ENCODE measurements at regions not wholly inside any gene's neighbourhood (a gene's known extent, or its start where the extent isn't known, plus 50 kb on each side); places are given as distances from the start of the nearest gene placed in this dataset.
"Not testable (repeated sequence)": the region's sequence is repeated elsewhere in the genome, so short reads cannot be mapped to it uniquely, and the experiment has no call there.

DNA sequence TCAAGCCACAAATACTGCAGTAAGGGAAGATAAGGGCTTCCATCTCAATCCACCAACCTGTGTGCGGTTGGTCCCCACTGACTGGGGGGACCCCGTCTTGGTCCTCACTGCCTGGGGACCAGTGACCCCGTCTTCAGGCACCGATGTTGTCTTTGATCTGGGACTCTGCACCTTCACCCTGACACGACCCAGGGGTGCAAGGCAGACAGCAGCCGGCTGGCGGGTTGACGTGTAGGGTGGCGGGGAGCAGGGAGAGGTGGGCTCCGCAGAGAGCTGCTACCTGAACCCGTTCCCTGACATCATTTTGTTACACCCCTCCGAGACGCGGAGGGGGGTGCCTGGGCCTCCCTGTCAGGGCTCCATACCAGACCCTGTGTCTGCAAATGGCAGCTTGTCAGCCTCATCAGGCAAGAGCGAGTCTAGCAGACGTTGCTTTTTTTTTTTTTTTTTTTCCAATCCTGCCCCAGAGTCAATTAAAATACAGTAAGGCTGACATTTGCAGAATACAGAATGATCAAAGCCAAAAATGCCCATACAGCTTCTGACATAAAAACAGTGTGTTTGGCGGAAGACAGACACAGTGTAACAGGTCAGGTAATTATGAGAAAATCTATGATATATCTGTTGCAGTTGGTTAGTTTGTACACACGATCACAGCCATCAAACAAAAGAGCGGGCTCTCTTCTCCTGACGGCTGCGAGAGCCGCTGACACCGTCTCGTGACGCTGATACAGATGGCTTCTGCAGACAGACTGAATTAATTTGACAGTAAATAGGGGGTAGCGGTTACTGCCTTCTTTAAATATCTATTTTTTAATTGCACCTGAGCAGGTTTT is 118.6 kb downstream of the CRLF2 start:
- TF ChIP-seq, protein P1, sequence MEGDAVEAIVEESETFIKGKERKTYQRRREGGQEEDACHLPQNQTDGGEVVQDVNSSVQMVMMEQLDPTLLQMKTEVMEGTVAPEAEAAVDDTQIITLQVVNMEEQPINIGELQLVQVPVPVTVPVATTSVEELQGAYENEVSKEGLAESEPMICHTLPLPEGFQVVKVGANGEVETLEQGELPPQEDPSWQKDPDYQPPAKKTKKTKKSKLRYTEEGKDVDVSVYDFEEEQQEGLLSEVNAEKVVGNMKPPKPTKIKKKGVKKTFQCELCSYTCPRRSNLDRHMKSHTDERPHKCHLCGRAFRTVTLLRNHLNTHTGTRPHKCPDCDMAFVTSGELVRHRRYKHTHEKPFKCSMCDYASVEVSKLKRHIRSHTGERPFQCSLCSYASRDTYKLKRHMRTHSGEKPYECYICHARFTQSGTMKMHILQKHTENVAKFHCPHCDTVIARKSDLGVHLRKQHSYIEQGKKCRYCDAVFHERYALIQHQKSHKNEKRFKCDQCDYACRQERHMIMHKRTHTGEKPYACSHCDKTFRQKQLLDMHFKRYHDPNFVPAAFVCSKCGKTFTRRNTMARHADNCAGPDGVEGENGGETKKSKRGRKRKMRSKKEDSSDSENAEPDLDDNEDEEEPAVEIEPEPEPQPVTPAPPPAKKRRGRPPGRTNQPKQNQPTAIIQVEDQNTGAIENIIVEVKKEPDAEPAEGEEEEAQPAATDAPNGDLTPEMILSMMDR (IDR thresholded peaks at IDR 0.05; ENCODE audit: low read depth, low read length), result no peak
- no peaks in the 10 kb centered on the region for H3K9me3 ChIP-seq
- no peak for DNase-seq

DNA sequence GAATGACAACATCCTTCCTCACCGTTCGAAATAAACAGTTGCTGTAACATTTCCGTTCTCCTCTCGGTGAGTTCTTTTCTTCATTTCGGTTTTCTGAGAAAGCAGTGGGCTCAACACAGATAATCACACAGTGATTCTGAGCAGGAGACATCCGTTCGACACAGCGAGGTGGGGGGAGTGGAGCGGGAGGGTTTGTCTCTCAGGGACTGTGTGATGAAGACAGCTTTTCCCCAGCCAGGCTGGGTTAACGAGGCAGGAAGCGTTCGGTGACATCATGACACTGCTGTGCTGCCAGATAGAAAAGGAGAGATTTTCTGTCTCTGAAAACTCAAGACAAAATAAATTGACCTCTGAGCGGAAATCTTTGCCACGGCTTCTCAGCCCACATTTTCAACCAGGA is 119.3 kb downstream of the CRLF2 start:
- H3K4me3 ChIP-seq (ENCODE audit: low read depth, low read length), result no peak overlapping the region
- H3K4me1 ChIP-seq, result no peaks in the 10 kb centered on the region
- TF ChIP-seq, protein P1 (IDR thresholded peaks at IDR 0.05; ENCODE audit: low read depth, low read length), result no peak
- no peaks in the 10 kb centered on the region for H3K27me3 ChIP-seq
- H3K9me3 ChIP-seq, result no peaks in the 10 kb centered on the region
- H3K36me3 ChIP-seq, result no peaks in the 10 kb centered on the region
- no peak for DNase-seq

More for the DNA sequence above, 118.6 kb downstream of the CRLF2 start:
- no peaks in the 10 kb centered on the region for H3K36me3 ChIP-seq
- H3K27me3 ChIP-seq, result no peaks in the 10 kb centered on the region
- no peak overlapping the region for H3K4me3 ChIP-seq (ENCODE audit: low read depth, low read length)
- no peaks in the 10 kb centered on the region for H3K4me1 ChIP-seq

DNA sequence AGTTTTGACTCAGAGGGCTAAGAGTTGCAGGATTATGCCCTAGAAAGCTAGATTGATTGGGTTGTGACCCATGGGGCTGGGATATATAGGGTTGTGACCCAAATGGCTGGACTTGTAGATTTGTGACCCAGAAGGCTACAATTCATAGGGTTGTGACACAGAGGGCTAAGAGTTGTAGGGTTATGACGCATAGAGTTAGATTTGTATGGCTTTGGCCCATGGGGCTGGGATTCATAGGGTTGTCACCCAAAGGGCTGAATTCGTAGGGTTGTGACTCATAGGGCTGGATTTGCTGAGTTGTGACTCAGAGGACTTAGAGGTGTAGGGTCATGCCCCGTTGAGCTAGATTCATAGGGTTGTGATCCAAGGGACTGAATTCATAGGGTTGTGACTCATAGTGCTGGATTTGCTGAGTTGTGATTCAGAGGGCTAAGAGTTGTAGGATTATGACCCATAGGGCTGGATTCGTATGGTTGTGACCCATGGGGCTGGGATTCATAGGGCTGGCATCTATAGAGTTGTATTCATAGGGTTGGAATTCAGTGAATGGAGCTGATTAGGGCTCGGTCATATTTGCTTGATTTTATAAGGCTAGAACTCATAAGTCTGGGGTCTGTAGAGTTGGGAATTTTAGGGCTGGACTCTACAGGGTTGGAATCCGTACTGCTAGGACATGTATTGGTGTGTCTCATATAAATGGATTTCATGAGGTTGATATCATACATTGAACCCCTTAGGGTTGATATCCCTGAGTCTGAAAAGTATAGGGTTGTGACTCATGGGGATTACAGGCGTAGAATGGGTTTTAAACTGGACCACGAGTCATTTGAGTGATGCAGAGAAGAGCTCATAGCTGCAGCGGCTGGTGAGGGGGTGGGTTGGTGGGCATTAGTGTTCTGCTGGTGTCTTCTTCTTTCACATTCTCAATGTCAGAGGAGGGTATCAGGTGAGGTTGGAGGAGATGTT is 125.7 kb downstream of the CRLF2 start:
- Histone ChIP-seq H3K36me3 (no peaks in the 10 kb centered on the region), H3K4me1 (no peaks in the 10 kb centered on the region), H3K9me3 (no peaks in the 10 kb centered on the region), H3K4me3 (ENCODE audit: low read depth, low read length) (no peak overlapping the region), H3K27me3 (no peaks in the 10 kb centered on the region)
- DNase-seq, result no peak
- TF ChIP-seq, protein P1 (IDR thresholded peaks at IDR 0.05; ENCODE audit: low read depth, low read length), result no peak

DNA sequence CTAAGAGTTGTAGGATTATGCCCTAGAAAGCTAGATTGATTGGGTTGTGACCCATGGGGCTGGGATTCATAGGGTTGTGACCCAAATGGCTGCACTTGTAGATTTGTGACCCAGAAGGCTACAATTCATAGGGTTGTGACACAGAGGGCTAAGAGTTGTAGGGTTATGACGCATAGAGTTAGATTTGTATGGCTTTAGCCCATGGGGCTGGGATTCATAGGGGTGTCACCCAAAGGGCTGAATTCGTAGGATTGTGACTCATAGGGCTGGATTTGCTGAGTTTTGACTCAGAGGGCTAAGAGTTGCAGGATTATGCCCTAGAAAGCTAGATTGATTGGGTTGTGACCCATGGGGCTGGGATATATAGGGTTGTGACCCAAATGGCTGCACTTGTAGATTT is 126.6 kb downstream of the CRLF2 start:
- not testable (repeated sequence) for H3K9me3 ChIP-seq; H3K4me3 ChIP-seq (ENCODE audit: low read depth, low read length); DNase-seq; H3K27me3 ChIP-seq; H3K4me1 ChIP-seq; H3K36me3 ChIP-seq

DNA sequence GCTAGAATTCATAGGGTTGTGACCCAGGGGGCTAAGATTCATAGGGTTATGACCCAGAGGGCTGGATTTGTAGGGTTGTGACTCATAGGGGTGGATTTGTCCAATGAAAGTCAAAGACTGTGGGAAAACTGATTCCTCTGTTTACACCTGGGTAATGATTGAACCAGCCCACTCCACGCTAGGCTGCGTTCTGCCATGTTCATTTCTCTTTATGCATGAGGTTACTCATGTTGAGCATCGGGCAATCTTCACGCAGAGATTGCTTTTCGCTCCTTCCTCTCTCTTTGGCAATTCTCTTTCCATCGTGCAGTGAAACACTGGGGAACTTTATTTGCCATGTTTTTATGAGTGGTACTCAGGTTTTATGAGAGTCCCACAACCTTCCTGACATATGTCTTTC is 127.8 kb downstream of the CRLF2 start:
- Histone ChIP-seq H3K4me1 (no peaks in the 10 kb centered on the region), H3K36me3 (no peaks in the 10 kb centered on the region), H3K9me3 (no peaks in the 10 kb centered on the region), H3K27me3 (no peaks in the 10 kb centered on the region), H3K4me3 (ENCODE audit: low read depth, low read length) (no peak overlapping the region)
- no peak for DNase-seq
- TF ChIP-seq, protein P1 (IDR thresholded peaks at IDR 0.05; ENCODE audit: low read depth, low read length), result no peak

DNA sequence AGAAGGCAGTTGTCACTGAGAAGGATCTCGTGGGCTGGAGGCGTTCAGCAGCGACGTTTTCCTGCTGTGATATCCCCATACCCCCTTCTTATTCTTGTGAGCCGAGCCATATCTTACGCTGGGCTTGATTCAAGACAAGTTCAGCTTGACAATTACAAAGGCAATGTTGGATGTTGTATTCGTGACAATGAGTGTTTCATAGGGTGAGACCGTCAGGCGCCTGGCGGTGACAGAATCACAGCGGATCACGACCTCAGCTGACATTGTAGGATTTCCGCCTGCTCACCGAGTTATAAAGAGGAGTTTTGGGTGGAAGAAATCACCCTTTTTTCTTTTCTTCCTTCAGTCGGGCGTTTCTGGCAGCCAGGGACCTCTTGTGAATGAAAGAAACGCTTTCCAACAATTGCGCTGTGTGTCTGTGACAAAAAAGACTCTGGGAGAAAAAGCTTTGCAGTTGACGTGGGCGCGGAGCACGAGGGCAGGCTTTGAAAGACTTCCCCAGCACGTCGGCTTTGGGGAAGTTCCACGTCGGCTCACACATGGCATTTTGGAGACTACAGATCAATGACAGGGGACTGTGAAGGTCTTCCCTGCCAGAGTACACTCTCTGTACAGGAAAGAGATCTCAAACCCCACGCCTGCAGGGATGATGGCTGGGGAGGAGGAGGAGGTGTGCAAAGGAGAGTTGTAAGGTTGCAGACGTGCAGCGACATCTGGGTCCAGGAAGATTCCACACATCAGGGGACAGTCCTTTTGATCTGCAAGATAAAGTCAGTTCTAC is 135.4 kb downstream of the CRLF2 start:
- H3K4me1 ChIP-seq, result no peaks in the 10 kb centered on the region
- TF ChIP-seq, protein P1 (IDR thresholded peaks at IDR 0.05; ENCODE audit: low read depth, low read length), result no peak
- H3K9me3 ChIP-seq, result no peaks in the 10 kb centered on the region
- no peak overlapping the region for H3K4me3 ChIP-seq (ENCODE audit: low read depth, low read length)
- no peak for DNase-seq
- H3K36me3 ChIP-seq, result no peaks in the 10 kb centered on the region
- H3K27me3 ChIP-seq, result no peaks in the 10 kb centered on the region

Measured in BE2C (cell line).